ENCODE measurements at regions not wholly inside any gene's neighbourhood (a gene's known extent, or its start where the extent isn't known, plus 50 kb on each side); places are given as distances from the start of the nearest gene placed in this dataset.

DNA sequence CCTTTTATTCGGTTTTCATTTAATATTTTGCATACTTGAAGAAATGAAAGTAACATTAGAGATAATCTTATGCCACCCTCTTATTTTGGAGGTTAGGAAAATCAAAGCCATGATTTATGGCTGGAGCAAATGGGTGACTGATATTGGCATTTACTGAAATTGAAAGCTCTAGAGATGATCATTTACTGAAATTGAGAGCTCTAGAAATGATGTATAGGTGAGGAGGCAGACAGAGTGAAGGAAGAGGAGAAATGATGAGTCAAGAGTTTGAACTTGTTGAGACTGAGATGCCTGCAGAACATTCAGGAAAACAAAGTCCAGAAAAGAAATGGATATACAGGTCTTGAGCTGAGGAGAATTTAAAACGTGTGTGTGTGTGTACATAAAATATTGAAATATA lies 217.6 kb downstream of the LTN1 start:
- TF ChIP-seq, protein P1, sequence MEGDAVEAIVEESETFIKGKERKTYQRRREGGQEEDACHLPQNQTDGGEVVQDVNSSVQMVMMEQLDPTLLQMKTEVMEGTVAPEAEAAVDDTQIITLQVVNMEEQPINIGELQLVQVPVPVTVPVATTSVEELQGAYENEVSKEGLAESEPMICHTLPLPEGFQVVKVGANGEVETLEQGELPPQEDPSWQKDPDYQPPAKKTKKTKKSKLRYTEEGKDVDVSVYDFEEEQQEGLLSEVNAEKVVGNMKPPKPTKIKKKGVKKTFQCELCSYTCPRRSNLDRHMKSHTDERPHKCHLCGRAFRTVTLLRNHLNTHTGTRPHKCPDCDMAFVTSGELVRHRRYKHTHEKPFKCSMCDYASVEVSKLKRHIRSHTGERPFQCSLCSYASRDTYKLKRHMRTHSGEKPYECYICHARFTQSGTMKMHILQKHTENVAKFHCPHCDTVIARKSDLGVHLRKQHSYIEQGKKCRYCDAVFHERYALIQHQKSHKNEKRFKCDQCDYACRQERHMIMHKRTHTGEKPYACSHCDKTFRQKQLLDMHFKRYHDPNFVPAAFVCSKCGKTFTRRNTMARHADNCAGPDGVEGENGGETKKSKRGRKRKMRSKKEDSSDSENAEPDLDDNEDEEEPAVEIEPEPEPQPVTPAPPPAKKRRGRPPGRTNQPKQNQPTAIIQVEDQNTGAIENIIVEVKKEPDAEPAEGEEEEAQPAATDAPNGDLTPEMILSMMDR (IDR thresholded peaks at IDR 0.05) = no peak
- TF ChIP-seq POLR2A (IDR thresholded peaks at IDR 0.05) = no peak
